CD4-positive, CD25-positive, alpha-beta regulatory T cell (primary cell): ENCODE measurements at regions not wholly inside any gene's neighbourhood (a gene's known extent, or its start where the extent isn't known, plus 50 kb on each side); places are given as distances from the start of the nearest gene placed in this dataset.

Experiments
- ATAC-seq, 2 donors: fragments of 150-1000 bp; cut with Tn5 transposase; one replicate each; pipeline ENCODE4 v1.10.0; 2021; ENCODE audit warnings: low read depth in 2 of 2, moderate number of reproducible peaks in 2 of 2, moderate library complexity in 1 of 2
- DNase-seq, 3 donors: peaks; one replicate each; pipeline versions ENCODE4 v3.0.0 to v3.0.0-alpha.2; 2012 to 2022; ENCODE audit warnings: mixed read lengths in 1 of 3
- H3K27ac ChIP-seq: one replicate; pipeline ENCODE4 v1.7.0; 2013; ENCODE audit warnings: mild to moderate bottlenecking, low read length; ENCODE audit not compliant: insufficient read depth, poor library complexity, severe bottlenecking
- H3K27me3 ChIP-seq: one replicate; pipeline ENCODE4 v1.7.0; 2013; ENCODE audit warnings: low read length; ENCODE audit not compliant: control insufficient read depth, insufficient read depth
- H3K36me3 ChIP-seq: one replicate; pipeline ENCODE4 v1.7.0; 2013; ENCODE audit warnings: mild to moderate bottlenecking, low read length, moderate library complexity; ENCODE audit not compliant: control insufficient read depth, insufficient read depth
- H3K4me1 ChIP-seq: 2 replicates; pipeline ENCODE4 v1.7.0; 2013; ENCODE audit warnings: mild to moderate bottlenecking, low read length; ENCODE audit not compliant: insufficient read depth, control insufficient read depth, poor library complexity, severe bottlenecking
- H3K4me3 ChIP-seq: one replicate; pipeline ENCODE4 v1.7.0; 2013; ENCODE audit warnings: low read depth, mild to moderate bottlenecking, low read length, moderate library complexity
- H3K9me3 ChIP-seq, 2 experiments: 1 replicate in 1 of 2; 2 replicates in 1 of 2; pipeline ENCODE4 v1.7.0; 2013; ENCODE audit warnings: low read length in 2 of 2, mild to moderate bottlenecking in 1 of 2, moderate library complexity in 1 of 2; ENCODE audit not compliant: control insufficient read depth in 2 of 2
- H3K27ac Mint-ChIP-seq, 3 donors: one replicate each; pipeline ENCODE4 v1.8.0; 2020 to 2022; ENCODE audit warnings: mild to moderate bottlenecking in 3 of 3, mixed read lengths in 3 of 3, moderate library complexity in 2 of 3
- H3K27me3 Mint-ChIP-seq: one replicate; pipeline ENCODE4 v1.8.0; 2022; ENCODE audit warnings: mild to moderate bottlenecking, mixed read lengths
- H3K36me3 Mint-ChIP-seq: one replicate; pipeline ENCODE4 v1.8.0; 2020; ENCODE audit warnings: mixed read lengths
- H3K4me1 Mint-ChIP-seq, 4 donors: one replicate each; pipeline ENCODE4 v1.8.0; 2020 to 2022; ENCODE audit warnings: mixed read lengths in 4 of 4, mild to moderate bottlenecking in 1 of 4
- H3K4me3 Mint-ChIP-seq, 4 donors: one replicate each; pipeline ENCODE4 v1.8.0; 2020 to 2022; ENCODE audit warnings: mild to moderate bottlenecking in 4 of 4, mixed read lengths in 4 of 4, moderate library complexity in 3 of 4
- H3K9me3 Mint-ChIP-seq, 7 donors: one replicate each; pipeline ENCODE4 v1.8.0; 2020 to 2022; ENCODE audit warnings: mixed read lengths in 7 of 7, mild to moderate bottlenecking in 3 of 7, moderate library complexity in 2 of 7

DNA sequence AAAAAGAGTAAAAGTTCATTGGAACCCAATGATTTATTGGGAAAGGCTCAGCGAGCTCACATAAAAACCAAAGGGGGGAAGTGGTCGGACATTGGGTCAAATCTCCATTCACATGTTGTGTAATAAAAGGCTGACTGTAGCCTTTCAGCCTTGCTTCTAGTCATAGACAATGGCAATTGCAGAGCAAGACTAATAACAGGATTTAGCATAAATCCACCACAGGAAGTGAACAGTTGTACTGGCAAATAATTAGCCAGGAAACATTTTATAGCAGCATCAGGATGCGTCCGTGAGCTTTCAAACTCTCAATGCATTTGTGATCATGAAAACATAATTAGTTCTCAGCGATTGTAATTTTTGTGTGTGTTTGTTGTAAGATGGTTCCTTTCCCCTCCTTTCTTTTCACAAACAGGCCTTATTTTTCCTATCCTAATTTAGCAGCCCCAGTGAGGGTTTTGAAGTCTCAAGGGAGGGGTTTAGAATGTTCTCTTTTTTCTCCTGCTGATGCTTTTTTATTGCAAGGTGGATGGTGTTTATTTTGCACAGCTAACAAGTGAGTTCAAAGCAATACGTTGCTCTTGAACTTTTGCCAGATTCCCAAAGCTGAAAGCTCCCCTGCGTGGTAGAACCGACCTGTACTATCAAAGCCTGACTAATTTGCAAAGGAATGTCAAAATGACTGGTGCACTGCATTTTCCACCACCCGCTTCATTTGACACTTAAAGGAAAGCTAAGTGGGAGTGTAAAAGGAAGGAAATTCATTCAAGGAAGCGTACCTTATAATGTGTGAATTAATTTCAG, 105.6 kb downstream of the SPRY2 start:
- H3K27me3 Mint-ChIP-seq: no peaks in the 10 kb centered on the region
- Histone ChIP-seq H3K27me3 (no peaks in the 10 kb centered on the region), H3K27ac (no peak overlapping the region), H3K9me3 (no peaks in the 10 kb centered on the region), H3K4me3 (no peak overlapping the region), H3K4me1 (no peaks in the 10 kb centered on the region), H3K36me3 (no peaks in the 10 kb centered on the region)
- no peaks in the 10 kb centered on the region for H3K36me3 Mint-ChIP-seq
- H3K4me1 Mint-ChIP-seq: no peaks in the 10 kb centered on the region
- H3K9me3 Mint-ChIP-seq: peaks cover 0 to 7% (median 3%) of the 10 kb centered on the region in 7 donors
- no peak overlapping the region for H3K4me3 Mint-ChIP-seq
- no peak for DNase-seq
- H3K27ac Mint-ChIP-seq: no peak overlapping the region
- ATAC-seq: no peak

DNA sequence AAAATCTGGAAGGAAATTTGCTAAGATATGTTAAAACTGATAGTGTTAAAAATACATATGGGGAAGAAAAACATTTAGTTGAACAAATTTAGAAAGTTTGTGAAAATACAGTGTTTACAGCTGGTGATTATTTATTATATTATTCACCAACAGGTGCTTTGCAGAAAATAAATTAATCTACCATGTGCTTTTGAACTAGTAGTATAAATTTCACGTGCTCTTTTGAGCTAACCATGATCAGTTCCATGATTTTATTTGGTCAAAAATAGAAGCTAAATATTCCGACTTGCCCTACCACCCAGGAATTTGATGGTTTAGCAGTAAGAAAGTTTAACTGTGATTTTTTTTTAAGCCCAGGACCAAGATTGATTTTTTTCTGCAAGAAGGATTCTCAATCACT, 113.3 kb downstream of the SPRY2 start:
- no peaks in the 10 kb centered on the region for H3K27me3 Mint-ChIP-seq
- H3K4me1 Mint-ChIP-seq: no peaks in the 10 kb centered on the region

DNA sequence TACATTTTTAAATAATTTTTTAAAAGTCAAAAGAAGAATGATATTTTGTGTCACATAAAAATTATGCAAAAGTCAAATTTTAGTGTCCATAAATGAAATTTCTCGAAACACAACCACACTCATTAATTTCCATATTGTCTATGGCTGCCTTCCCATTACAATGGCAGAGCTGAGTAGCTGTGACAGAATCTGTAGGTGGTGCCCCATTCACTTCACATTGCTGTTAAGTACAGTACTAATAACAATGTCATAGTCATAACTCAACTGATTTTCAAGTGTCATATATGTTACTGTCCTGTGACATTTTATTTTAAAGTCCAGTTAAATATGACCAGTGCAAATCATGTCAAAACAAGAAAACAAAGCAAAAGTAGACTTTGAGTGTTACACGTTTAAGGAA, 114.3 kb downstream of the SPRY2 start:
- H3K4me3 ChIP-seq: no peak overlapping the region
- H3K27me3 Mint-ChIP-seq: no peaks in the 10 kb centered on the region
- H3K4me1 Mint-ChIP-seq: no peaks in the 10 kb centered on the region
- ATAC-seq (no peak), DNase-seq (no peak)
- no peak overlapping the region for H3K4me3 Mint-ChIP-seq
- H3K36me3 Mint-ChIP-seq: no peaks in the 10 kb centered on the region
- H3K4me1 ChIP-seq: no peaks in the 10 kb centered on the region
- no peaks in the 10 kb centered on the region for H3K36me3 ChIP-seq
- H3K9me3 ChIP-seq: no peaks in the 10 kb centered on the region
- no peaks in the 10 kb centered on the region for H3K27me3 ChIP-seq
- H3K27ac Mint-ChIP-seq: no peak overlapping the region
- peaks cover 0 to 11% (median 5%) of the 10 kb centered on the region in 7 donors for H3K9me3 Mint-ChIP-seq
- no peak overlapping the region for H3K27ac ChIP-seq

More for the DNA sequence above, 113.3 kb downstream of the SPRY2 start:
- H3K9me3 ChIP-seq: no peaks in the 10 kb centered on the region
- no peak for ATAC-seq
- Mint-ChIP-seq H3K27ac (no peak overlapping the region), H3K36me3 (no peaks in the 10 kb centered on the region), H3K4me3 (no peak overlapping the region), H3K9me3 (peaks cover 0 to 11% (median 5%) of the 10 kb centered on the region in 7 donors)
- H3K36me3 ChIP-seq: no peaks in the 10 kb centered on the region
- H3K27me3 ChIP-seq: no peaks in the 10 kb centered on the region
- no peak overlapping the region for H3K4me3 ChIP-seq
- H3K27ac ChIP-seq: no peak overlapping the region
- DNase-seq: no peak
- no peaks in the 10 kb centered on the region for H3K4me1 ChIP-seq

DNA sequence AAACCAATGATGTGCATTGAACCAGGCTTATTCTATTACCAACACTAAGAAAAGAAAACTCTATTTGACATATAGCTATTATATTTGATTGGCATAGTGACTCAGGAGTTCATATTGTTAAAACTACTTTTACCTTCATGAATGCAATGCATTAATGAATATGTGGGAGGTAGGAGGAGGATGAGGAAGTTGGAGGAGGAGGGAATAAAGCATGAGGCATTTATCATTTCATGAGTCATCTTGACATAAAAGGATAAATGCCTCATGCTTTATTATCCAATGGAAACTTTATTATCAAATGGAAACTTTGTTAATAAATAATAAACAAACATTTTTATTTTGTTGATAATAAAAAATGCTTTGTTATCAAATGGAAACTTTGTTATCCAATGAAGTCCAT, 116.5 kb downstream of the SPRY2 start:
- Mint-ChIP-seq H3K27me3 (no peaks in the 10 kb centered on the region), H3K4me1 (no peaks in the 10 kb centered on the region), H3K36me3 (no peaks in the 10 kb centered on the region), H3K4me3 (no peak overlapping the region), H3K27ac (no peak overlapping the region), H3K9me3 (peaks cover 0 to 11% (median 4%) of the 10 kb centered on the region in 7 donors)
- Histone ChIP-seq H3K4me1 (no peaks in the 10 kb centered on the region), H3K27me3 (no peaks in the 10 kb centered on the region), H3K36me3 (no peaks in the 10 kb centered on the region), H3K4me3 (no peak overlapping the region), H3K9me3 (no peaks in the 10 kb centered on the region), H3K27ac (no peak overlapping the region)
- DNase-seq (no peak), ATAC-seq (no peak)

DNA sequence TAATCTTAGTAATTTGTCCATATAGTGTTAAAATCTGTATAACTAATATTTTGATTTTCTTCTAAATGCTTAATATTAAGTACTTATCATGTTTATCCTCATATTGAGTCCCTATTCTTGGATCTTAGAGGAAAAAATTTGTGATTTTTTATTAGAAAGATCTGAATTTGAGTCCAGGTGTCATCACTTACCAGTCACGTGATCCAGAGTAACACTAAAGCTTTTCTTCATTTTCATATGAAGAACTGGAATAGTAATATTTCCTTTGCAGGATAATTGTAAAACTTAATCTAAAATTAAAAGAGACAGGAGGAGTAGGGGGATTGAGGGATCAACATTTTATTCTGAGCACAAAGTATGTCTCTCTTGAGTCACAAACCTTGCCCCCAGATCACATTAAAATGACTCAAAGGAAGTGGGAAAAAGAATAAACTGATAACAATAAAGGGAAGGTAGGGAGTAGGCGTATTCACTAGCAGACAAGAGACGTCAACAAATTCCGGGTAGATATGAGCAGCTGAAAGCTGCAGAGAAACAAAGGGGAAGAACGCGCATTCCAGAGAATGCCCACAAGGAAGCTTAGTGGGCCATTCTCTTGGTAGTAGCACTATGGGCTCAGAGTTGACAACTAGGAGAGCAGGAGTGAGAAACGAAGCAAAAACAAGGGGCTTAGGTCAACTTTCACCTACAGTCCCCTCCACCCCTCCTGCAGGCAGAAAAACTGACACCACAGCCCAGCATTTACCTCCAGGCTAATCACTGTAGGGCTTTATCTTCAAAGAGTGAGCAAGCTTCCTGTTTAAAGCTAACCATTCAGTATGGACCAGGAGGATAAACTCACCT, 123.1 kb downstream of the SPRY2 start:
- no peaks in the 10 kb centered on the region for H3K36me3 Mint-ChIP-seq
- no peak for DNase-seq

DNA sequence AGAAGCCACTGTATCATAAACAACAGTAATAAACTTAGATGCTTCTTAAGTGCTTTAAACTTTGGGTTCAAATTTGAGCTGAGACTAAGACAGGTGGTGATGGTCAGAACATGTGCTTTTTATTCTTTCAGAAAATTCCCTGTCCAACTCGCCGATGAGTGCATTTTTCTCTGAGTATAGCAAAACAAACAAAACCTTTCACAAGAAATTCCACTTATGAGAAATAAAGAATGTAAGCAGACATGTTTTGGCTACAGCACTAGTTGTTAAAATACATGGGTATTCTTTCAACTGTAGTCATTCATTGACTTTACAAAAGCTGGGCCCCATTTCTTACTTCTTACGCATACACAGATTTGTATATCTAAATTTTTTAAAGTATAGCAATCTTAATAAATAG, 125.6 kb downstream of the SPRY2 start:
- no peaks in the 10 kb centered on the region for H3K27me3 Mint-ChIP-seq
- no peak for DNase-seq
- ATAC-seq: no peak
- Histone ChIP-seq H3K9me3 (no peaks in the 10 kb centered on the region), H3K4me1 (no peaks in the 10 kb centered on the region), H3K36me3 (no peaks in the 10 kb centered on the region), H3K27me3 (no peaks in the 10 kb centered on the region), H3K4me3 (no peak overlapping the region), H3K27ac (no peak overlapping the region)
- H3K4me3 Mint-ChIP-seq: no peak overlapping the region
- H3K9me3 Mint-ChIP-seq: peaks cover 0 to 6% (median 2%) of the 10 kb centered on the region in 7 donors
- H3K36me3 Mint-ChIP-seq: no peaks in the 10 kb centered on the region
- no peak overlapping the region for H3K27ac Mint-ChIP-seq
- no peaks in the 10 kb centered on the region for H3K4me1 Mint-ChIP-seq

More for the DNA sequence above, 123.1 kb downstream of the SPRY2 start:
- no peaks in the 10 kb centered on the region for H3K9me3 ChIP-seq
- no peak overlapping the region for H3K4me3 ChIP-seq
- Mint-ChIP-seq H3K4me3 (no peak overlapping the region), H3K27me3 (no peaks in the 10 kb centered on the region), H3K4me1 (no peaks in the 10 kb centered on the region), H3K9me3 (peaks cover 0 to 7% (median 0%) of the 10 kb centered on the region in 7 donors), H3K27ac (no peak overlapping the region)
- ATAC-seq: no peak
- H3K36me3 ChIP-seq: no peaks in the 10 kb centered on the region
- H3K4me1 ChIP-seq: no peaks in the 10 kb centered on the region
- no peaks in the 10 kb centered on the region for H3K27me3 ChIP-seq
- H3K27ac ChIP-seq: no peak overlapping the region

DNA sequence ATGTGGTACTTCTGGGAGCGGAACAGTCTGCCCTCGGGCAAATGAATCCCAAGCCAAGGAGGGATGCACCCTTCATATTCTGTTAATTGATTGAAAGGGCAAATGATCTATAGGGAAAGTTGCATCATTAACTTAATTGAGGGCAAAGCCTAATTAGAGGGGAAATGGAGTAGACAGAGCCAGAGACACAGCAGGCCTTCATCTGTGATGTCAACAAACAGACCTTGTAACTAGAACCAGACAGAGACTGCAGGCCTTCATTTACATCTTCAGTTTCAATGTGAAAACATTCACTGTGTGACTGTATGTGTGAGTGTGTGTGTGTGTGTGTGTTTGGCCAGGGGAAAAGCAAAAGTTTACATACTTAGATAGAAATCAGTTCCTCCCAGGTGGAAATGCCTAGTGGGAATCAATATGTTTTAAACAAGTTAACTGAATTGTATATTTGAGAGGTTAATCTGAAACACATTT, 126.4 kb downstream of the SPRY2 start:
- Histone ChIP-seq H3K4me1 (no peaks in the 10 kb centered on the region), H3K9me3 (no peaks in the 10 kb centered on the region), H3K36me3 (no peaks in the 10 kb centered on the region), H3K27ac (no peak overlapping the region), H3K4me3 (no peak overlapping the region), H3K27me3 (no peaks in the 10 kb centered on the region)
- Mint-ChIP-seq H3K4me1 (no peaks in the 10 kb centered on the region), H3K27me3 (no peaks in the 10 kb centered on the region), H3K27ac (no peak overlapping the region), H3K9me3 (peaks cover 0 to 6% (median 2%) of the 10 kb centered on the region in 7 donors), H3K36me3 (no peaks in the 10 kb centered on the region), H3K4me3 (no peak overlapping the region)
- no peak for DNase-seq
- no peak for ATAC-seq
